PC-3 (cell line): ENCODE measurements at regions not wholly inside any gene's neighbourhood (a gene's known extent, or its start where the extent isn't known, plus 50 kb on each side); places are given as distances from the start of the nearest gene placed in this dataset.
A peak's percentile ranks its signal among the peaks of the same experiment; 100 is the strongest.

ENCODE experiments used
- ATAC-seq: fragments of 200-7000 bp; cut with Tn5 transposase; 2 replicates; pipeline ENCODE4 v1.9.1; 2020; ENCODE audit warnings: mild to moderate bottlenecking, moderate library complexity
- BruUV-seq: library from RNA; stranded (reverse); fragments of 400-500 nt; replicated peaks from 2 replicates; lab custom pipeline; 2021; lab: Mats Ljungman, UMichigan
- CTCF ChIA-PET: fragments of 300-600 bp; sonication (Branson Sonifier 250); formaldehyde crosslinking; loops from one replicate; lab custom pipeline; 2022; ENCODE audit warnings: antibody characterized with exemption; lab: Charles Lee
- POLR2A ChIA-PET: fragments of 300-600 bp; sonication (Branson Sonifier 250); formaldehyde crosslinking; loops from one replicate; lab custom pipeline; 2022; ENCODE audit warnings: antibody characterized with exemption; ENCODE audit not compliant: unreplicated experiment; lab: Charles Lee
- DNase-seq: peaks from one replicate; pipeline ENCODE4 v3.0.0-alpha.2; 2015
- H2AFZ ChIP-seq: fragments of 300-600 bp; sonication (generic); 2 replicates; pipeline ENCODE4 v1.6.0; 2016; ENCODE audit warnings: antibody characterized with exemption, low read length
- H3F3A ChIP-seq: fragments of 300-600 bp; sonication (generic); one replicate; pipeline ENCODE4 v1.6.0; 2017; ENCODE audit warnings: antibody characterized with exemption, low read length, control low read depth, mild to moderate bottlenecking; ENCODE audit not compliant: unreplicated experiment
- H3K27ac ChIP-seq: fragments of 300-600 bp; sonication (generic); 2 replicates; pipeline ENCODE4 v1.5.1; 2016; ENCODE audit warnings: mild to moderate bottlenecking, low read length
- H3K27me3 ChIP-seq: fragments of 300-600 bp; sonication (generic); 2 replicates; pipeline ENCODE4 v1.6.1; 2016; ENCODE audit warnings: low read length, mixed read lengths
- H3K36me3 ChIP-seq: fragments of 300-600 bp; sonication (generic); 2 replicates; pipeline ENCODE4 v1.6.1; 2016; ENCODE audit warnings: low read depth, mixed run types, low read length, mixed read lengths
- H3K4me1 ChIP-seq: fragments of 300-600 bp; sonication (generic); 2 replicates; pipeline ENCODE4 v1.5.1; 2016; ENCODE audit warnings: low read length; ENCODE audit not compliant: insufficient read depth
- H3K4me2 ChIP-seq: fragments of 300-600 bp; sonication (generic); 2 replicates; pipeline ENCODE4 v1.6.0; 2016; ENCODE audit warnings: low read length
- H3K4me3 ChIP-seq: fragments of 300-600 bp; sonication (generic); 2 replicates; pipeline ENCODE4 v1.5.1; 2016; ENCODE audit warnings: mild to moderate bottlenecking, low read length, mixed read lengths
- H3K79me2 ChIP-seq: fragments of 300-600 bp; sonication (generic); 2 replicates; pipeline ENCODE4 v1.6.1; 2017; ENCODE audit warnings: low read length, mixed read lengths
- H3K9ac ChIP-seq: fragments of 300-600 bp; sonication (generic); 2 replicates; pipeline ENCODE4 v1.6.0; 2016; ENCODE audit warnings: mild to moderate bottlenecking, low read length
- H3K9me2 ChIP-seq: fragments of 300-600 bp; sonication (generic); replicated peaks from 2 replicates; pipeline ENCODE4 v1.6.1; 2016; ENCODE audit warnings: mixed run types, low read length, mixed read lengths
- H3K9me3 ChIP-seq: fragments of 300-600 bp; sonication (generic); 2 replicates; pipeline ENCODE4 v1.6.1; 2016; ENCODE audit warnings: low read length, mixed read lengths
- H4K20me1 ChIP-seq: fragments of 300-600 bp; sonication (generic); 2 replicates; pipeline ENCODE4 v1.6.1; 2016; ENCODE audit warnings: low read length, mixed read lengths
- EZH2 ChIP-seq: fragments of 300-600 bp; sonication (generic); IDR thresholded peaks from one replicate; pipeline ENCODE4 v1.6.1; 2017; ENCODE audit warnings: antibody characterized with exemption, mild to moderate bottlenecking, low read length; ENCODE audit not compliant: unreplicated experiment
- EZH2phosphoT487 ChIP-seq: fragments of 300-600 bp; sonication (generic); IDR thresholded peaks from 2 replicates; pipeline ENCODE4 v1.6.1; 2018; ENCODE audit warnings: mild to moderate bottlenecking, antibody characterized with exemption, low read length, borderline replicate concordance
- intact Hi-C: fragments of 100-400 bp; cut with micrococcal nuclease; formaldehyde crosslinking; loops from 2 replicates; pipeline ENCODE4 v1.9.0; 2023
- TF ChIP-seq, protein P1 (sequence below): fragments of 300-600 bp; sonication (generic); conservative IDR thresholded peaks from 2 replicates; pipeline ENCODE4 v1.5.1; 2017; ENCODE audit warnings: antibody characterized with exemption, low read depth, mild to moderate bottlenecking, low read length

DNA sequence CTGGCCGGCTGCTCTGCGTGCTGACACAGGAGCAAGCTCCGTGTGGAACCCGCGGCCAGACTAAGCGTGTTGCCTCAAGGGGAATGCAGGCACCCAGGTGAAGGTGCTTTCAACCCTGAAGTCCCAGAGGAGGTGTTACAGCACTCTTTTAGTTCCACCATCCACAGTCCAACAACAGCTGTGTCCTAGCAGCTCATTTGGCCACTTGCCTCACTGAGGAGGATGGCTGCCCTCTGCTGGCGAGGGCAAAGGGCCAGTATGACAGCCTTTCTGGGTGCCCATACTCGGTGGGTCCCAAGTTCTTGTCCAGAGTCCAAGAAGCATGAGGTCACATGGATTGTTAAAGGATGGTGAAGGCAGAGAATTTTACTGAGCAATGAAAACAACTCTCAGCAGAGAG is 87.8 kb downstream of the C3orf85 start:
- no peak overlapping the region for H2AFZ ChIP-seq
- H3K36me3 ChIP-seq: no peaks in the 10 kb centered on the region
- intact Hi-C loops: no loop called here
- no peak for TF ChIP-seq EZH2
- TF ChIP-seq, protein P1, sequence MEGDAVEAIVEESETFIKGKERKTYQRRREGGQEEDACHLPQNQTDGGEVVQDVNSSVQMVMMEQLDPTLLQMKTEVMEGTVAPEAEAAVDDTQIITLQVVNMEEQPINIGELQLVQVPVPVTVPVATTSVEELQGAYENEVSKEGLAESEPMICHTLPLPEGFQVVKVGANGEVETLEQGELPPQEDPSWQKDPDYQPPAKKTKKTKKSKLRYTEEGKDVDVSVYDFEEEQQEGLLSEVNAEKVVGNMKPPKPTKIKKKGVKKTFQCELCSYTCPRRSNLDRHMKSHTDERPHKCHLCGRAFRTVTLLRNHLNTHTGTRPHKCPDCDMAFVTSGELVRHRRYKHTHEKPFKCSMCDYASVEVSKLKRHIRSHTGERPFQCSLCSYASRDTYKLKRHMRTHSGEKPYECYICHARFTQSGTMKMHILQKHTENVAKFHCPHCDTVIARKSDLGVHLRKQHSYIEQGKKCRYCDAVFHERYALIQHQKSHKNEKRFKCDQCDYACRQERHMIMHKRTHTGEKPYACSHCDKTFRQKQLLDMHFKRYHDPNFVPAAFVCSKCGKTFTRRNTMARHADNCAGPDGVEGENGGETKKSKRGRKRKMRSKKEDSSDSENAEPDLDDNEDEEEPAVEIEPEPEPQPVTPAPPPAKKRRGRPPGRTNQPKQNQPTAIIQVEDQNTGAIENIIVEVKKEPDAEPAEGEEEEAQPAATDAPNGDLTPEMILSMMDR: peak; percentile 75
- ATAC-seq: peak; percentile 24; the same call in 1 of the 2 replicates
- no peaks in the 10 kb centered on the region for H3K9me3 ChIP-seq
- peaks cover 5% of the 10 kb centered on the region; the same call in 1 of the 2 replicates for H3K27me3 ChIP-seq
- no peaks in the 10 kb centered on the region for H4K20me1 ChIP-seq
- ChIA-PET CTCF (interaction anchor here (0.7 kb wide), 1 partner anchor 238 kb away, joined by 3 read pairs; no protein-coding TSS in a partner anchor), POLR2A (no interaction called here)
- H3F3A ChIP-seq: no peaks in the 10 kb centered on the region
- H3K4me3 ChIP-seq: no peak overlapping the region
- no peaks in the 10 kb centered on the region for H3K4me1 ChIP-seq
- H3K27ac ChIP-seq: no peak overlapping the region
- BruUV-seq: no TSS peak
- 0 out of 2 replicates have a peak overlapping the region, but pooled peaks have one; percentile 13 for H3K4me2 ChIP-seq
- peak; percentile 52 for DNase-seq
- H3K9ac ChIP-seq: no peak overlapping the region
- no peaks in the 10 kb centered on the region for H3K9me2 ChIP-seq
- H3K79me2 ChIP-seq: no peaks in the 10 kb centered on the region

DNA sequence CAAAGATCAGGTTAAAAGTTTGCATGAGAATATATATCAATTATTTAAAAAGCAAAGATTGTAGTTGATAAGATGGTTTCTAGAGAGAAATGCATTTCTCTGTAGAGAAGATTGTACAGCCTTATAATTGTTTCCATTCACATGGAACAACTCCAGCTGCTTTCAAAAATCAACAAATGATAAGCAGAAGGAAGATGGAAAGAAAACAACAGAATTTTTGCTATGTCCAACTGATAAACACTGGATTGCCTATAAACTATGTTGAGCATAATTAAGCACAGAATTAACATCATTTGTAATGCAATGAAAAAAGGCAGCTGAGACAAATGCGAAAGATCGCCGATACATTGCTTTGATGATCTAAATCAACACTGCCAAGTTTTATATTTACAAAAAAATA is 89.0 kb downstream of the C3orf85 start:
- CTCF ChIA-PET: no interaction called here

DNA sequence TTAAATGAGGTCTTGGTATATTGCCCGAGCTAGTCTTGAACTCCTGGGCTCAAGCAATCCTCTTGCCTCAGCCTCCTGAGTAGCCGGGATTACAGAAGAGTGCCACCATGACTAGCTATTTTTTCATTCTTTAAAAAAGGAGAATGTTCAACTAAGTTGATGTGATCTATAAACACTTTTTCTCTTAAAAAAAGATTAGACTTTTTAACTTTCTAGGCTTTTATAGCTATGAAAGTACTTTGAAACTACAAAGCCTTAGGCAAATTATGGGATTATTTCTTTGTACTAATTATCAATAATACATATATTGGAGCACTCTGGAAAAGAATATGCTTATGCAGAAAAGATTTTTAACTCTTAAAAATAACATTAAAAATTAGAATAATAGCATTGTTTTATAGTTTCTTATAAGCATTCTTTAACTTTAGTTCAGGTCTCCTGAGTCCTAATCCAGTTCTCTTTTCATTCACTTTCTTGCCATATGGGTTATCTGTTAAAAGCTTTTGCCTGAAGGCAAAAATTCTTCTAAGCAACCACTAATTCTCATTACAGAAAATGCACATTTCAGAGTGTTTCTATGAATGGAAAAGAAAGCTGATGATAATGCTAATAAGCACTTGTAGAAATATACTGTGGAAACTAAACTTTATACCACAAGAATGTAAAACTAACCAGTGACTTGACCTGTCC is 87.8 kb downstream of the DPPA2 start:
- Histone ChIP-seq H3K4me2 (no peak overlapping the region), H3K9ac (no peak overlapping the region), H3K27me3 (no peaks in the 10 kb centered on the region), H3K9me2 (no peaks in the 10 kb centered on the region), H2AFZ (no peak overlapping the region), H3F3A (no peaks in the 10 kb centered on the region), H4K20me1 (no peaks in the 10 kb centered on the region), H3K9me3 (no peaks in the 10 kb centered on the region), H3K79me2 (no peaks in the 10 kb centered on the region), H3K4me1 (no peaks in the 10 kb centered on the region), H3K36me3 (no peaks in the 10 kb centered on the region), H3K4me3 (no peak overlapping the region), H3K27ac (no peak overlapping the region)
- TF ChIP-seq, protein P1: no peak
- CTCF ChIA-PET: no interaction called here
- BruUV-seq: no TSS peak
- ATAC-seq: no peak
- no peak for DNase-seq
- POLR2A ChIA-PET: no interaction called here
- intact Hi-C loops: no loop called here

More for the DNA sequence above, 89.0 kb downstream of the C3orf85 start:
- H3K27ac ChIP-seq: no peak overlapping the region
- H3K9ac ChIP-seq: no peak overlapping the region
- no peak overlapping the region for H3K4me2 ChIP-seq
- peaks cover 5% of the 10 kb centered on the region; the same call in 1 of the 2 replicates for H3K27me3 ChIP-seq
- DNase-seq (no peak), ATAC-seq (no peak)
- H3K79me2 ChIP-seq: no peaks in the 10 kb centered on the region
- intact Hi-C loops: no loop called here
- H3K4me3 ChIP-seq: no peak overlapping the region
- H3K4me1 ChIP-seq: no peaks in the 10 kb centered on the region
- H3K9me3 ChIP-seq: no peaks in the 10 kb centered on the region
- H3K36me3 ChIP-seq: no peaks in the 10 kb centered on the region
- no peaks in the 10 kb centered on the region for H3K9me2 ChIP-seq
- POLR2A ChIA-PET: no interaction called here
- TF ChIP-seq EZH2phosphoT487 (no peak), EZH2 (no peak)
- TF ChIP-seq, protein P1: no peak
- no peaks in the 10 kb centered on the region for H3F3A ChIP-seq
- H4K20me1 ChIP-seq: no peaks in the 10 kb centered on the region
- no TSS peak for BruUV-seq
- no peak overlapping the region for H2AFZ ChIP-seq
